A673 (cell line): ENCODE measurements at regions not wholly inside any gene's neighbourhood (a gene's known extent, or its start where the extent isn't known, plus 50 kb on each side); places are given as distances from the start of the nearest gene placed in this dataset.

ENCODE experiments used
- EZH2 ChIP-seq: fragments of 200-600 bp; sonication (generic); IDR thresholded peaks from 2 replicates; pipeline ENCODE4 v1.6.1; 2017; ENCODE audit warnings: borderline replicate concordance, low read depth, mild to moderate bottlenecking, mixed read lengths, antibody characterized with exemption, low read length; ENCODE audit not compliant: poor library complexity, severe bottlenecking
- TF ChIP-seq, protein P1 (sequence below): fragments of 300-800, 200-600 bp; sonication (generic); conservative IDR thresholded peaks from 2 replicates; pipeline ENCODE4 v1.5.1; 2017; ENCODE audit warnings: low read depth, mild to moderate bottlenecking, antibody characterized with exemption, low read length, moderate library complexity, mixed read lengths

DNA sequence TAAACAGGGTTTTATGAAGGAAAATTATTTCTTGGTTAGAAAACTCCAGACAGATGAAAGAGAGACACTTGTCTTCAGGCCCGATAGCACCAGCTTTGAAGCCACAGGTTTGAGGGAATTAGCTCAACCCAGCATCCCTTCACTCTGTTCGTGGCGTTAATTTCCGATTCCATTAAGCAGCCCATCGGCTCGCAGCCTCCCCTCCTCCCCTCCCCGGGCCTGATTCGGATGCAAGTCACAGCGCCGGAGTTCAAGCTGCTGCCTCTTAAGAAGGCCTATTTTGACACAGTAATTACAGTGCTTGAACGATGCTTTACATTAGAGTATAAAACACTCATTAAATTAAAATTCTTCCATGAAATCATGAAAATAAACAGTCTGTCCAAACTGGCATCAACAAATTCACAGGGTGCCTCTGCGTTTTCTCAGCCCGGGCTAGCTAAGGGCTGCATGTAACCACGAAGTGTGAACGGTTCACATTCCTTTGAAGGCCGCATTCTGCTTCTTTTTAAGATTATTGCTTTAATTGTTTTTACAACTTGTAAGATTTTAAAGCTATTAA is 145.8 kb downstream of the DICER1 start:
- TF ChIP-seq, protein P1, sequence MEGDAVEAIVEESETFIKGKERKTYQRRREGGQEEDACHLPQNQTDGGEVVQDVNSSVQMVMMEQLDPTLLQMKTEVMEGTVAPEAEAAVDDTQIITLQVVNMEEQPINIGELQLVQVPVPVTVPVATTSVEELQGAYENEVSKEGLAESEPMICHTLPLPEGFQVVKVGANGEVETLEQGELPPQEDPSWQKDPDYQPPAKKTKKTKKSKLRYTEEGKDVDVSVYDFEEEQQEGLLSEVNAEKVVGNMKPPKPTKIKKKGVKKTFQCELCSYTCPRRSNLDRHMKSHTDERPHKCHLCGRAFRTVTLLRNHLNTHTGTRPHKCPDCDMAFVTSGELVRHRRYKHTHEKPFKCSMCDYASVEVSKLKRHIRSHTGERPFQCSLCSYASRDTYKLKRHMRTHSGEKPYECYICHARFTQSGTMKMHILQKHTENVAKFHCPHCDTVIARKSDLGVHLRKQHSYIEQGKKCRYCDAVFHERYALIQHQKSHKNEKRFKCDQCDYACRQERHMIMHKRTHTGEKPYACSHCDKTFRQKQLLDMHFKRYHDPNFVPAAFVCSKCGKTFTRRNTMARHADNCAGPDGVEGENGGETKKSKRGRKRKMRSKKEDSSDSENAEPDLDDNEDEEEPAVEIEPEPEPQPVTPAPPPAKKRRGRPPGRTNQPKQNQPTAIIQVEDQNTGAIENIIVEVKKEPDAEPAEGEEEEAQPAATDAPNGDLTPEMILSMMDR: no peak
- TF ChIP-seq EZH2: no peak
